HG02759 (cell line): ENCODE measurements at regions not wholly inside any gene's neighbourhood (a gene's known extent, or its start where the extent isn't known, plus 50 kb on each side); places are given as distances from the start of the nearest gene placed in this dataset.

ENCODE experiments used
- ATAC-seq: cut with Tn5 transposase; IDR thresholded peaks from one replicate; pipeline ENCODE4 v1.9.1; 2021; ENCODE audit warnings: mild to moderate bottlenecking, moderate library complexity; ENCODE audit not compliant: unreplicated experiment

DNA sequence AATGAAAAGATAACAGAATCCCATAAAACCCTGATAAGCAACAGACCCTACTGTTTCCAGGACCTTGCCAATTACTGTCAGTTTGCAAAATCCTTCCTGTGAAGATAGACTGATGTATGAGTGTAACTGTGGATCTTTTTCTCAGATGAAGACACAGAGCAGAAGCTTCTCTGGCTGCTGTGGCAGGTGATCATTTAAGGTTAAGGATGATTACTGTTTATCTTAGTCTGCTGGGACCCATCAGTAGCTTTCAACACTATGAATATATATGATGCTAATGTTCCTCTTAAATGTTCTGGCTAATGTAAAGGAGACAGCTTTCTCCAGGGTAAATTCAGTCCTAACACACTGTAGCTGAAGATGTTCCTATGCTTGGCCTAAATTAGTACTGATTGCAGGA, 56.0 kb upstream of the CTTNBP2 start:
- ATAC-seq, result no peak

GRCh38 chr7:117931314-117931713, 58.1 kb upstream of the CTTNBP2 start:
- ATAC-seq, result no peak

GRCh38 chr7:117937049-117937752, 64.0 kb upstream of the CTTNBP2 start:
- no peak for ATAC-seq

DNA sequence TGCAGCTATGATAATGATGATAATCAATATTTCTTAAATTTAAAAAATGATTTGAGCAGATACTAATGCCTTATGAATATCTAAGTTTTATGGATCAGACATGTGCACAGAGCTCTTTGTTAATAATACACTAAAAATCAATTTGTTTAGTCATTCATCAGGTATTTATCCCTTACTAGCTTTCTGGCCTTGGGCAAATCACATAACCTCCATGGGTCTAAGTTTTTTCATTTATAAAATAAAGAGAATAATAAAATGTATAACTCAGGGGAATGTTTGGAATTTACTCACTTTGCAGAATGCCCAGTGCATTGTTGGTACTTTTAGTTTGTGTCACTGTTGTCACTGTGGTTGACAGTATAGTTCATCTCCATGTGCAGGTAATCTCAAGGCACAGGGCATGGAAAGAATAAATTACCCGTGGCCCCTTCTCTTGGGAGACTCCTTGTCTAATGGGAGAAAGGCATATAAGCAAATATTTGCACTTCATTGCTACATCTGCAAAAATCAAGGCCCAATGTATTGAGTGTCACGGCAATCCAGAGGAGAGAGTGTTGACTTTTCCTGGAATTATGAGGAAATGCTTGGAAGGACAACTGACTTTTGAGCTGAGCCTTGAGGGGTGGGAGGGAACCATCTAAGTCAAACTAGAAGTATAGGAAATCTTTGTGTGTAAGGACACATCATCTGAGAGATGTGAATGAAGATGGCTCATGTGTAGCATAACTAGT, 64.7 kb upstream of the CTTNBP2 start:
- ATAC-seq, result no peak

GRCh38 chr7:117941138-117941810, 68.0 kb upstream of the CTTNBP2 start:
- no peak for ATAC-seq

DNA sequence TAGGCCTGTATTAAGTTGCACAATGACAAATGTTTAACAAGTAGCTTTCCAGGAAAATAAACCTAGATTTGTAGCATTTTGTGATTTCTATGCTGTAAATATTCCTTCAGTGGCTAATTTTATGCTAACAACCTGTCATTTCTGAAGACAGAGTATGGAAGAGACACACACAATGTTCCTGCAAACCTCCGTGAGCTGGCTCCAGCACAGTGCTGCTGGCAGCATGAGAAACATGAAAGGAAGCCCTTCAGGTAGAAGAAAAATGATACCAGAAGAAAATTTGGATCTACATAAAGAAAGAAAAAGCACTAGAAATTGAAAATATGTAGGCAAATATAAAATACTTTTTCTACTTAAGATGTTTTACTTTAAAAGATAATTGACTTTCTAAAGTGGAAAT, 69.5 kb upstream of the CTTNBP2 start:
- ATAC-seq, result no peak

DNA sequence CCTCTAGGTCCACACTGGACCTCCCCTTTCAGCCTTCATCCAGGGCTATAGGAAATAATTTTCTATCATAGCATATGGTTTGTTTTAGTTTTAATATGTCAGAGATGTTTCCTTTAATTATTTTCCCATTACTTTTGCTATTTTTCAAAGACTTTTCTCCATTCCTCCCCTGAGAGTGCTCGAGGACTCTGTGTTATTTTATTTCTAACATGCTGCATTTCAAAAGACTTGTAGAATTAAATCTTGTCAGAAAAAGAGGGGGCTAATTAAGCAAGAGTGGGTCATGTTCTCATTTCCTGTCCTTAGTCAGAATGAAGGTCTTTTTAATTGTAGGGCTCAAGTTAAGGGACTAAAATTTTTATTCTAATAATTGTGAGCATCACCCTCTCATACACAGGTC, 71.6 kb upstream of the CTTNBP2 start:
- ATAC-seq, result no peak

DNA sequence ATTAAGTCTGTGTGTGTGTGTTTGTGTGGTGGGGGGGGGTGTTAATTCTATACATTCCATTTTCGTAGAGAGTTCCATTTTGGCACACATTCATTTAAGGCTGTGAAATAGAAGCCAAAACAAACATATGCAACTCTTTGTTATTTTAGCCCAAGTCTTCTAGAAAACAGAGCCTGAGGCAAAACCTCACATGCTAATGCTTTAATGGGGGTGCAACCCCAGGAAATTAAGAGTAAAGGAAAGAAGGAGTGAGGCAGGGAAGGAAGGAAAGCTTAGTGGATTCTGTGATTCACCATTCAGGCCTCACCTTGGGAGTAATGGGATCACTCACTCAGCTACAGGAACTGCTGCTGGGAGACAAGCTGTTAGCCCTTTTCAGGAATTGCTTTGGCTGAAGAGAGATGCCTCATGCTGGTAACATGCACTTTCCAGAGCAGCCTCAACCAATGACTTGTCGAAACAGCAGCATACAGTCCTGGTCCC, 73.0 kb upstream of the CTTNBP2 start:
- ATAC-seq, result no peak

GRCh38 chr7:117949232-117949631, 76.0 kb upstream of the CTTNBP2 start:
- ATAC-seq, result peak; percentile 45

GRCh38 chr7:117950601-117951260, 77.5 kb upstream of the CTTNBP2 start:
- ATAC-seq, result no peak

- ATAC-seq, result no peak
These were observed 78.0 kb upstream of the CTTNBP2 start for GRCh38 chr7:117951285-117951684.

DNA sequence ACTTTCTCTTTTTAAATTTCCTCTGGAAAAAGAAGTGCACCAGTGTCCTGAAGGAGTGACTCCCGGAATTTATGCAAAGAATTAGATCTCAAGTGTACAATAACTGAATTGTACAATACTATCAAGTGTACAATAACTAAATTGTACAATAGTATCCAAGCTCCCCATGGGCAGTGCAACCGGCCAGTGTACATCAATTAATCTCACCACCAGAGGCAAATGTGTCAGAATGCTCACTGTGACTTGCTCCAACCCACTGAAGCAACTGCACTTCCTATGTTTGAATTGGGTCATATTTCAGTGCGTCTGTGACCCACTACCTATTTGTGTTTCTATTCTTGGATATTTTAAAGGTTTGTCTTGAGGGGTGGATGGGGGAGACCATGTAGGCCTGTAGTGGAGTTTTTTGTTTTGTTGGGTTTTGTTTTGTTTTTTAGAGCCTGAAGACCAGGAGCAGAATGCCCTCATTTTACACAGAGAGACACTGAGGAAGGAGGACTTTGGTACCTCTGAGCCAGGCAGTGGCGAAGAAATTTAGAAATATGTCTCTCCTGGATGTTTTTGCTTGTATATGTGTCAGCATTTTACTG, 78.5 kb upstream of the CTTNBP2 start:
- no peak for ATAC-seq

GRCh38 chr7:117955046-117955445, 81.8 kb upstream of the CTTNBP2 start:
- ATAC-seq, result no peak

- ATAC-seq, result no peak
These were observed 87.1 kb upstream of the CTTNBP2 start for GRCh38 chr7:117960351-117960750.

DNA sequence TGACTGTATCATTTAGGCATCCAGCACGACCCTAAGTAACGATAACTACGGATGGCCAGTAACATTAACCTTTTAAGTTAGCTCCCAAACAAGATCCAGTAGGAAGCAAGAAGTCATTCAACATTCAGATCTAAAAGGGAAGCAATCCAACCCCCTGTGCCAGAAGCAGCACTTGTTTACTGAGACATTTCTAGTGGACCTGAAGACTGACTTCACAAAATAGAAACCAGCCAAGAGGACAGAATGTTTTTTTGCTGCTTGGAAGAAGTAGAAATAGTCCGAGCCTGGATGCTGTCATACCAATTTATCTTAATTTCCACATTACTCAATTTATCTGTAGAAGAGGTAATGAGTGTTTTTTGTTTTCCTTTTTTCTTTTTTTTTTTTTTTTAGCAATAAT, 88.0 kb upstream of the CTTNBP2 start:
- ATAC-seq, result no peak

- ATAC-seq, result no peak
These were observed 89.2 kb upstream of the CTTNBP2 start for GRCh38 chr7:117962366-117962994.

GRCh38 chr7:117963264-117964197, 90.3 kb upstream of the CTTNBP2 start:
- no peak for ATAC-seq

- ATAC-seq, result no peak
These were observed 97.6 kb upstream of the CTTNBP2 start for GRCh38 chr7:117970801-117971200.

DNA sequence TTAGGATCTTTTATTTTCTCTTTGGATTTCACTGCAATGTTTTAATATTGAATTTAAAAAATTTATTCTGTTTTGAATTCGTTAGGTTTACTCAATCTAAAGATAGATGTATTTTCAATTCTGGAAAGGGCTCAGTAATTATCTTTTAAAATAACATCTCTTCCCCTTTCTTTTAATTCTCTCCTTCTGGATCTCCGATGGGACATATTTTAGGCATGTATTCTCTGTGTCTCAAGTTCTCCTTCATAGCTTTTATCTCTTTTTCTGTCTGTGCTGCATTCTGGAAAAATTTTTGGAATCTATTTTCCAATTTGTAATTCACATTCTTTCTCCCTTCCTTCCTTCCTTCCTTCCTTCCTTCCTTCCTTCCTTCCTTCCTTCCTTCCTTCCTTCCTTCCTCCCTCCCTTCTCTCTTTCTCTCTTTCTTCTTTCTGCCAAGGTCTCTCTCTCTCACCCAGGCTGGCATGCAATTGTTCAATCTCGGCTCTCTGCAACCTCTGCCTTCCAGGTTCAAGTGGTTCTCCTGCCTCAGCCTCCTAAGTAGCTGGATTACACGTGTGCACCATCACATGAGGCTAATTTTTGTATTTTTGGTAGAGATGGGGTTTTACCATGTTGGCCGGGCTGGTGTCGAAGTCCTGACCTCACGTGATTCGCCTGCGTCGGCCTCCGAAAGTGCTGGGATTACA, 98.5 kb upstream of the CTTNBP2 start:
- no peak for ATAC-seq
